GM12891 (cell line): ENCODE measurements at regions not wholly inside any gene's neighbourhood (a gene's known extent, or its start where the extent isn't known, plus 50 kb on each side); places are given as distances from the start of the nearest gene placed in this dataset.
A peak's percentile ranks its signal among the peaks of the same experiment; 100 is the strongest.

Experiments
- DNase-seq: peaks from one replicate; pipeline ENCODE4 v3.0.0; 2011; ENCODE audit warnings: low spot score; ENCODE audit not compliant: insufficient read length
- FAIRE-seq: peaks from 2 replicates; lab custom pipeline; 2011; peaks lifted over from hg19 to GRCh38; lab: Jason Lieb, UNC
- PAX5 ChIP-seq: IDR thresholded peaks from 2 replicates; pipeline ENCODE4 v1.6.1; 2011; ENCODE audit warnings: low read length, moderate library complexity, mild to moderate bottlenecking; ENCODE audit not compliant: insufficient read depth, severe bottlenecking
- POLR2A ChIP-seq: IDR thresholded peaks from 2 replicates; pipeline ENCODE4 v1.6.1; 2011; ENCODE audit warnings: low read depth, low read length, control low read depth
- POLR2AphosphoS5 ChIP-seq: IDR thresholded peaks from 2 replicates; pipeline ENCODE4 v1.6.1; 2011; ENCODE audit warnings: low read depth, low read length, control low read depth
- POU2F2 ChIP-seq: IDR thresholded peaks from 2 replicates; pipeline ENCODE4 v1.6.1; 2011; ENCODE audit warnings: low read depth, mild to moderate bottlenecking, control low read depth, low read length, moderate library complexity
- SPI1 ChIP-seq: IDR thresholded peaks from 2 replicates; pipeline ENCODE4 v1.6.1; 2011; ENCODE audit warnings: low read depth, low read length, control low read depth
- TAF1 ChIP-seq: IDR thresholded peaks from 2 replicates; pipeline ENCODE4 v1.6.1; 2011; ENCODE audit warnings: low read depth, low read length, control low read depth

DNA sequence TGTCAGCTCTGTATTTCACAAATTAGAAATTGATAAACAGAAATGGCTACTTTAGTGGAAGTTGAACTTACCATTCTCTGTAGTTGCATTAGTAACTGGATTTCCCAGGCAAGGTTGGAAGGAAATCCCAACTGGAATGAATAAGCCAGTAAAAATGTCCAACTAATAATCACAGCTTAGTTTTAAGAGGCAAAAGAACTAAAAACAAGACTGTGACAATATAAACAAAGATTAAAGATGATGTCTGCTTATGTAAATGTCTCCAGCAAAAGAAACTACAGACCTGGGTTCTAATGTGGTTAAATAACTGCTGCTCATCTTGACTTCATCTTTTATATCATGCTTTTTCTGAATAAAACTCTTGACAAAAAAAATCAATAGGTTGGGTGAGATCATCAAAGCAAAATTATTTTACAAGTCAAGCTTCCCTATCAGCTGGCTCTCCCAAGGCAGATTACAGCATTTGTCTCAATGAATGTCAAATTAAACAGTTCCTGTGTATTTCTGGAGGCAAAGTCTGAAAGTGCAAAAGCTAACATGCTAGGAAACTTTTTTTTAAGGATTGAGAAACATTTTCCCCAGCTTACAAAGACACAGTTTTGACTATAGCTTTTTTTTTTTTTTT, 62.3 kb upstream of the HMHB1 start:
- DNase-seq (no peak), FAIRE-seq (no peak)
- no peak for TF ChIP-seq PAX5
- no peak for TF ChIP-seq POLR2AphosphoS5
- TF ChIP-seq SPI1 = no peak
- no peak for TF ChIP-seq POLR2A
- TF ChIP-seq TAF1 = no peak

DNA sequence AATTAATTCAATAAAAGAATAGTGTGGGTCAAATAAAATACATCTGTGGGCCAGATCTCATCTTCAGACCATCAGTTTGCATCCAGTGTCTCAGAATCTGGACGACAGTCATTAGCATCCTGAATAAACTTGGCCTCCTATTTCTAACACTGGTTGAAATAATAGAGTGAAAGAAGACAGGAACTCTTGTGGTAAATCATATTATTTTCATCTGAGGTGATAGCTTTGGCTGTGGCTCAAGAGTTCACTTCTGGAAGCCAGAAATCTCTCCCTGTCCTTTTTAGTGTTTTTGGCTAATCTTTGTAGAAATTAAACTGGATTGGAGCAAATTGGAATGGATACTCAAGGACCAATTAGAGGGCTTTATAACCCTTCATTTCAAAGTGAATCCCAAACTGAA, 63.4 kb upstream of the HMHB1 start:
- FAIRE-seq (no peak), DNase-seq (no peak)
- TF ChIP-seq PAX5 (no peak), TAF1 (no peak), POLR2A (no peak), POLR2AphosphoS5 (no peak), POU2F2 (no peak), SPI1 (no peak)

DNA sequence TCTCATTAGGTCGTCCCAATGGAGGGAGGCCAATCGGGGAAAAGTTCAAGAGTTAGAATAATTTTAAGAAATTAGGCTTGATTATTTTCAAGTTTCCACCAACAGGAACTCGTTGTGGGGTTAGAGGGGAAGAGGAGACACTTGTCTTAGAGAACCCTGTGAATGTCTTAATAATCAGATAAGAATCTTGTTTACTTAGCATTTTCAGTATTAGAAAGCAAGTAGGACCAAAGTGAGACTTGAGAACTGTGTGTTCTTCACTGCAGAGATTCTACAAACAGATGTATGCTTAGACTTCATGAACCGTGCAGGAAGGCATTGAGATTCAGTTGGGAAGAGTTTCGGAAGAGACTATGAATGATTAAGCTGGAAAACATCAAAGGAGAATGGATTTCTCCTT, 69.0 kb upstream of the HMHB1 start:
- DNase-seq (no peak), FAIRE-seq (no peak)
- no peak for TF ChIP-seq POU2F2
- TF ChIP-seq TAF1 = no peak
- no peak for TF ChIP-seq POLR2A
- TF ChIP-seq POLR2AphosphoS5 = no peak

DNA sequence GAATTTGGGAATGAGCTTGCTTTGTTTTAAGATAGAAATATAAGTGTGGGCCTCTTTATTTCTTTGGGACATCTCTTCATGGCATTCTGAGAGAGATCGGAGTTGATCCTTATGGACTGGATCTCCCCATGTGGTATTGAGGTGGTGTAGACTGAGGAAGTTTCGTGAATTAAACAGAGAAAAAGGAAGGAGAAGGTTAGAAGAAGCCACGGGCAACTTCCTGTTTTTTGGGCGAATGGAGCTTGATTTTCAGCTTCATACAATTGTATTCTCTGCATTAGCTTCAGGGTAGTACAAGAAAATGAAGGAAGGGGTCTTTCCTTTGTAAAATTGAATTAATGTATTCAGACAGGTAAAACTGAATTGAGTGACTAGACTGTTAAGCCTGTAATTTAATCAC, 70.5 kb upstream of the HMHB1 start:
- peak; percentile 74 for FAIRE-seq
- DNase-seq = no peak
- TF ChIP-seq SPI1 = peak; percentile 31; the same call in 1 of the 2 replicates
- no peak for TF ChIP-seq POU2F2

DNA sequence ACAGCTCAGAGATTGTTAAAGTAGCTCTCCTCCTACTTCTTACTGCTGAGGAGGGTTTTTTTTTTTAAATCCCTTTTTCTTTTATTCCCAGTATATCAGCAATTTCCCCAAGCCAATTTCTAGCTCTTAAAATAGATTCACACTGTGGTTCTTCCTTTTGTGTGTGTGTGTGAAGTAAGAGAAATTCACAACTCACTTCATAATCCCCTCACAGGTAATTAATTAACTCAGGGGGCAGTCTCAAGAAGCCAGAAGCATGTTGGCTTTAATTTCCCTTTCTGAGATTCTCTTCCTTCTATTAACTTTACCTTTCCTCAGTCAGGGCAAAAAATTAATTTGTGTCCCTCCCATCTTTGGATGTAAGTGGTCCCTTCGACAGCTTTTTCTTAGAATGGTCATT, 71.0 kb upstream of the HMHB1 start:
- FAIRE-seq (no peak), DNase-seq (no peak)
- TF ChIP-seq SPI1 (no peak), TAF1 (no peak), POLR2A (no peak), PAX5 (no peak), POU2F2 (no peak), POLR2AphosphoS5 (no peak)

DNA sequence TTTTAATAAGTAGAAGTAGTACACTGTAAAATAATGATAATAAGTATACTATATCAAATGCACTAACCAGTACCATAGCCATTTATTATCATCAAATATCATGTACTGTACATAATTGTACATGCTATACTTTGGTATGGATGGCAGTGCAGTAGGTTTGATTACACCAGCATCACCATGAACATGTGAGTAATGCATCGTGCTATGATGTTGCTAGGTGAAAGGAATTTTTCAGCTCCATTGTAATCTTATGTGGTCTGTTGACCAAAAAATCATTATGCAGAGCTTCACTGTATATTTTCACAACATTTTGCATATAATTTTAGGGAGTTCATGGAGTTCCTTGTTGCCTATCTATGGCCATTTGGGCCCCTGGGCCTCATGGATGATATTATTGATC, 72.2 kb upstream of the HMHB1 start:
- no peak for DNase-seq
- FAIRE-seq = peak; percentile 55
- TF ChIP-seq POU2F2 = no peak

DNA sequence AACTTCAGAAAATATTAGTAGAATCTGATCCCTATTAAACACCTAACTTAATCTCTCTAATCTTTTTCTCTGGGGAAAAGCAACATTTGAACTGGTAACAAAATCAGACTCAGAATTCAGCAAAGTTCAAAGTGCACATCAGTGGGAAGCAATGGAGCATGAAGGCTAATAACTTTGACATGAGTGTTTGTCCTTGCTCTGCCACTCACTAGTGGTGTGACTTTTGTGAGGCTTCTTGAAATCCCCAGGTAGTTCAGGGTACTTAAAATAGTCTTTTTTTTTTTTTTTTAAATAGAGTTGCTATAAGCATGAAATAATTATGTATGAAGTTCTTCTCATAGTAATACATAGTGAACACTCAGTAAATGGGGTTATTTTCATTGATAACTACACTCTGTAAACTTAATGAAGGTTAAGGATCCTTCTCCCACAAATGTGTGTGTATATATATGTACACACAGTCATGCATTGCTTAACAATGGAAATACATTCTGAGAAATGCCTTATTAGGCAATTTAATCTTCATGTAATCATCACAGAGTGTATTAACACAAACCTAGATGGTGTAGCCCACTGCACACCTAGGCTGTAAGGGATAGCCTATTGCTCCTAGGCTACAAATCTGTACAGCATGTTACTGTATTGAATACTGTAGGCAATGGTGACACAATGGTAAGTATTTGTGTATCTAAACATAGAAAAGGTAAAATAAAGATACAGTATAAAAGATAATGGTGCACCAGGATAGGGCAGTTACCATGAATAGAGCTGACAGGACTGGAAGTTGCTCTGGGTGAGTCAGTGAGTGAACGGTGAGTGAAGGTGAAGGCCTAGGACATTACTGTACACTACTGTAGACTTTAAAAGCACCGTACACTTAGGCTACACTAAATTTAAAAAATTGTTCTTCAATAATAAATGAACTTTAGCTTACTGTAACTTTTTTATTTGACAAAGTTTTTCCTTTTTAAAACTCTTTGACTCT, 73.3 kb upstream of the HMHB1 start:
- TF ChIP-seq PAX5 (peak; percentile 11), POLR2AphosphoS5 (no peak)
- FAIRE-seq = peak; percentile 31

DNA sequence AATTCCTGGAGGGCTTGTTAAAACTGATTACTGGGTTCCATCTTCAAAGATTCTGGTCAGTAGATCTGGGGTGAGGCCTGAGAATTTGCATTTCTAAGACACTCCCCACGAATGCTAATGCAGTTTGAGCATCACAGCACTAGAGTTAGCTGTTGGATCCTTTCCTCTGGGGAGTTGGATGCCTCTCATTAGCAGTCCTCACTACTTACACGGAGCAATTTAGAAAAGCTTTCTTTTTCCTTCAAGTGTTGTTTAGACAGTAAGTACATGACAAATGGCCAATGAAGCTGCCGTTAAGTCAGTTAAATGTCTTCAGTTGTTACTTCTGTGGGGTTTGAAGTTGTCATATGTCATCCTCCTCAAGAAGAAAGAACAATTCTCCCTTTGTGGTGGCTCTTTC, 74.9 kb upstream of the HMHB1 start:
- TF ChIP-seq POU2F2 (no peak), PAX5 (no peak), SPI1 (no peak), TAF1 (no peak), POLR2A (no peak), POLR2AphosphoS5 (no peak)
- DNase-seq (no peak), FAIRE-seq (no peak)

More for the DNA sequence above, 73.3 kb upstream of the HMHB1 start:
- no peak for DNase-seq

DNA sequence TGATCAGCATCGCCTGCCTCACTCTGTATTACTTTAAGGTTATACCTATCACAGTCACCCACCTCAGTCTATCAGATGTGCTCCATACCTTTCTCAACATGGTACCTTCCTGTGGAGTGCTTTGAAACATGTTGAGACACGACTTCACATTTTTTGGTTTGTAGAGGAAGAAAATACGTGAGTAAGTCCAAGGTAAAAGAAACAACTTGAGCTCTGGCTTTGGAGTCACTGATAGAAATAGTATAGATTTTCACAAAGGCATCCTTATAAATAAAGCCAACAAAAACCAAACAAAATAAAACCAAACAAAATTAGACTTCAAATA, 77.5 kb upstream of the HMHB1 start:
- DNase-seq (no peak), FAIRE-seq (no peak)
- TF ChIP-seq SPI1 (no peak), POU2F2 (no peak), POLR2AphosphoS5 (no peak)

DNA sequence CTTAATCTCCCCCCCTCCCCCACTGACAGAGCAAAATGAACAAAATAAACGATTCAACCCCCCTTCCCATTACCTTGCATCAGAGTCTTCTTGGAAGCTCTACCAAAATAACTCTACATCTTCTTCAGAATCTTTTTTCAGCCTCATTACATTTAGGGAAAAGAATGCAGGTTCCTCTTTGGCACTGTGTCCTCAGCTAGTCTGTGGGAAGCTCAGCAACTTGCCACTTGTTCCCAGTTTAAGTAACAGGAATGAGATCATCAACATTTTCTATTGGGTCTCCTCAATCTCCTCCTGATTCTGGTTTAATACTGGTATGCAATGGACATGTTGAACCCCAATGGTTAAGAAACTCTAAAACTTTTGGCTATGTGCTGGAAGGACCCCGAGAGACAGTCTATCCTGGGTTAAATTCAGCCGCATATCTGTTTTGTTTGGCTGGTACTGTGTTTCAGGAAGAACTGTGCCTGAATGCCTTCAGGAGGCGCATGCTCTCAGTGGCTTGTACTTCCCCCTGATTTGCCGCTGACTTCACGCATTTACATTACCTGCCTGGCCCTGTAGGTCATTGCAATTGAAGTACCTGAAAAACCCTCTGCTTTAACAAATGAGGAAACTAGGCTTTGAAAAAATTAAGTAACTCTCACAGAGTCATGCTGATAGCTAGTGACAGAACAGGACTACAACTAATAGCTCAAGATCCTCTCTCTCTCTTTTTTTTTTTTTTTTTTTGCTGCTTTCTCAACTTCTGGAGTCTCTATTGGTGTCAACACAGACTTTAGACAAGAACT, 78.1 kb upstream of the HMHB1 start:
- TF ChIP-seq TAF1 (no peak), POLR2AphosphoS5 (no peak), POU2F2 (no peak), PAX5 (no peak), POLR2A (no peak), SPI1 (no peak)
- DNase-seq (no peak), FAIRE-seq (no peak)
